IMR-90 (cell line): ENCODE measurements at regions not wholly inside any gene's neighbourhood (a gene's known extent, or its start where the extent isn't known, plus 50 kb on each side); places are given as distances from the start of the nearest gene placed in this dataset.

Experiments used
- ATAC-seq: fragments of 200-7000 bp; cut with Tn5 transposase; 2 replicates; pipeline ENCODE4 v1.9.1; 2020; ENCODE audit warnings: low read depth, mild to moderate bottlenecking, moderate library complexity
- BruUV-seq: library from RNA; stranded (reverse); fragments of 400-500 nt; replicated peaks from 2 replicates; lab custom pipeline; 2021; lab: Mats Ljungman, UMichigan
- CTCF ChIA-PET: fragments of 300-600 bp; formaldehyde crosslinking; extraction: SDS; loops from one replicate; lab custom pipeline; 2021; ENCODE audit warnings: antibody characterized with exemption; lab: Yijun Ruan, JAX
- POLR2A ChIA-PET: fragments of 300-600 bp; sonication (Branson Sonifier 250); formaldehyde crosslinking; loops from one replicate; lab custom pipeline; 2022; ENCODE audit warnings: antibody characterized with exemption; ENCODE audit not compliant: unreplicated experiment; lab: Charles Lee
- DNase-seq: peaks from one replicate; pipeline ENCODE4 v3.0.0; 2013
- H2AFZ ChIP-seq: replicated peaks from 2 replicates; pipeline ENCODE3; 2013; ENCODE audit warnings: low read length, mild to moderate bottlenecking; ENCODE audit not compliant: poor library complexity
- H2AK5ac ChIP-seq: 2 replicates; pipeline ENCODE4 v1.6.1; 2013; ENCODE audit warnings: low read depth, low read length, inconsistent platforms
- H2AK9ac ChIP-seq: replicated peaks from 2 replicates; pipeline ENCODE3; 2013; ENCODE audit warnings: mild to moderate bottlenecking, low read depth, low read length, moderate library complexity; ENCODE audit not compliant: poor library complexity
- H2BK120ac ChIP-seq: 2 replicates; pipeline ENCODE4 v1.6.1; 2013; ENCODE audit warnings: low read depth, low read length, inconsistent platforms
- H2BK15ac ChIP-seq: 3 replicates; pipeline ENCODE4 v1.6.1; 2013; ENCODE audit warnings: low read depth, low read length, inconsistent platforms
- H2BK20ac ChIP-seq: 2 replicates; pipeline ENCODE4 v1.6.1; 2013; ENCODE audit warnings: low read depth, mild to moderate bottlenecking, inconsistent platforms, low read length, moderate library complexity
- H2BK5ac ChIP-seq: 2 replicates; pipeline ENCODE4 v1.6.1; 2013; ENCODE audit warnings: mild to moderate bottlenecking, low read depth, low read length, inconsistent platforms; ENCODE audit not compliant: poor library complexity, severe bottlenecking
- H3K14ac ChIP-seq: replicated peaks from 2 replicates; pipeline ENCODE4 v1.6.1; 2013; ENCODE audit warnings: low read depth, low read length, inconsistent platforms
- H3K18ac ChIP-seq: 2 replicates; pipeline ENCODE4 v1.6.1; 2013; ENCODE audit warnings: low read depth, low read length, control low read depth
- H3K23ac ChIP-seq: 2 replicates; pipeline ENCODE4 v1.6.1; 2013; ENCODE audit warnings: low read depth, low read length, inconsistent platforms
- H3K27ac ChIP-seq: 2 replicates; pipeline ENCODE4 v1.5.1; 2013; ENCODE audit warnings: mild to moderate bottlenecking, control low read depth, low read length; ENCODE audit not compliant: insufficient read depth
- H3K27me3 ChIP-seq: 2 replicates; pipeline ENCODE4 v1.6.1; 2013; ENCODE audit warnings: low read length; ENCODE audit not compliant: control insufficient read depth, insufficient read depth
- H3K36me3 ChIP-seq: 2 replicates; pipeline ENCODE4 v1.6.1; 2013; ENCODE audit warnings: low read length, mixed read lengths; ENCODE audit not compliant: control insufficient read depth, insufficient read depth
- H3K4ac ChIP-seq: 2 replicates; pipeline ENCODE4 v1.6.1; 2013; ENCODE audit warnings: low read depth, low read length, inconsistent platforms
- H3K4me1 ChIP-seq: 2 replicates; pipeline ENCODE4 v1.6.1; 2013; ENCODE audit warnings: low read length, mixed read lengths; ENCODE audit not compliant: control insufficient read depth, insufficient read depth
- H3K4me2 ChIP-seq: 2 replicates; pipeline ENCODE4 v1.6.1; 2013; ENCODE audit warnings: low read depth, mild to moderate bottlenecking, control low read depth, low read length, moderate library complexity
- H3K4me3 ChIP-seq: 2 replicates; pipeline ENCODE4 v1.5.1; 2013; ENCODE audit warnings: low read depth, mild to moderate bottlenecking, control low read depth, low read length, moderate library complexity; ENCODE audit not compliant: insufficient read depth
- H3K56ac ChIP-seq: 2 replicates; pipeline ENCODE4 v1.6.1; 2013; ENCODE audit warnings: low read length, inconsistent platforms; ENCODE audit not compliant: insufficient read depth; ENCODE audit errors: extremely low read depth
- H3K79me1 ChIP-seq, 2 experiments: 2 replicates each; pipeline ENCODE4 v1.6.1; 2013; ENCODE audit warnings: low read length in 2 of 2, inconsistent platforms in 1 of 2, low read depth in 1 of 2
- H3K9ac ChIP-seq: 2 replicates; pipeline ENCODE4 v1.6.1; 2013; ENCODE audit warnings: low read depth, low read length, control low read depth
- H3K9me1 ChIP-seq: 2 replicates; pipeline ENCODE4 v1.6.1; 2013; ENCODE audit warnings: low read length, inconsistent platforms; ENCODE audit not compliant: insufficient read depth
- H3K9me3 ChIP-seq: 2 replicates; pipeline ENCODE4 v1.6.1; 2013; ENCODE audit warnings: low read length; ENCODE audit not compliant: control insufficient read depth, insufficient read depth
- H4K20me1 ChIP-seq: 2 replicates; pipeline ENCODE4 v1.6.1; 2013; ENCODE audit warnings: low read length, inconsistent platforms; ENCODE audit not compliant: insufficient read depth
- H4K5ac ChIP-seq: 2 replicates; pipeline ENCODE4 v1.6.1; 2013; ENCODE audit warnings: mild to moderate bottlenecking, low read depth, low read length, control low read depth
- H4K8ac ChIP-seq, 2 experiments: 2 replicates each; pipeline ENCODE4 v1.6.1; 2013; ENCODE audit warnings: low read depth in 2 of 2, low read length in 2 of 2, control low read depth in 1 of 2, inconsistent platforms in 1 of 2
- H4K91ac ChIP-seq: 2 replicates; pipeline ENCODE4 v1.6.1; 2013; ENCODE audit warnings: low read depth, low read length, inconsistent platforms; ENCODE audit not compliant: insufficient read depth
- BHLHE40 ChIP-seq: fragments of 150-350 bp; IDR thresholded peaks from 2 replicates; pipeline ENCODE4 v1.6.1; 2016; ENCODE audit warnings: mild to moderate bottlenecking, low read depth, low read length
- CEBPB ChIP-seq: IDR thresholded peaks from 2 replicates; pipeline ENCODE4 v1.6.1; 2012; ENCODE audit warnings: low read depth, low read length, improper control_type of control experiment
- CHD1 ChIP-seq: IDR thresholded peaks from 2 replicates; pipeline ENCODE4 v1.6.1; 2012; ENCODE audit warnings: low read depth, low read length, improper control_type of control experiment
- MAFK ChIP-seq: IDR thresholded peaks from 2 replicates; pipeline ENCODE4 v1.6.1; 2012; ENCODE audit warnings: low read depth, low read length, improper control_type of control experiment
- MAZ ChIP-seq: IDR thresholded peaks from 2 replicates; pipeline ENCODE4 v1.6.1; 2012; ENCODE audit warnings: low read depth, mild to moderate bottlenecking, low read length, improper control_type of control experiment, moderate library complexity, borderline replicate concordance
- NFE2L2 ChIP-seq: fragments of 150-350 bp; IDR thresholded peaks from 2 replicates; pipeline ENCODE4 v1.6.1; 2016; ENCODE audit warnings: low read depth, mild to moderate bottlenecking, low read length
- RAD21 ChIP-seq: IDR thresholded peaks from 2 replicates; pipeline ENCODE4 v1.6.1; 2012; ENCODE audit warnings: low read length, improper control_type of control experiment
- SMC3 ChIP-seq: fragments of 150-350 bp; IDR thresholded peaks from 2 replicates; pipeline ENCODE4 v1.6.1; 2016; ENCODE audit warnings: low read depth, mild to moderate bottlenecking, antibody characterized with exemption, low read length, moderate library complexity
- WGBS, 2 experiments: methylation state at CpG; one replicate each; pipeline versions ENCODE4 v1.1.5 to v1.1.7; 2013; ENCODE audit warnings: missing lambda C conversion rate in 2 of 2; ENCODE audit not compliant: insufficient read length in 1 of 2; ENCODE audit errors: extremely low coverage in 2 of 2; 5-methylcytosine and 5-hydroxymethylcytosine counted together
- dilution Hi-C: fragments of 300-500 bp; cut with HindIII; formaldehyde crosslinking; loops from one replicate; pipeline ENCODE4 v1.14.3; 2018; ENCODE audit warnings: low sequenced_read_pairs; ENCODE audit not compliant: unreplicated experiment
- in situ Hi-C: fragments of 300-500 bp; cut with MboI; formaldehyde crosslinking; loops from 3 replicates; pipeline ENCODE4 v1.14.3; 2019; ENCODE audit warnings: low sequenced_read_pairs, inconsistent platforms, mixed read lengths
- intact Hi-C: fragments of 100-400 bp; cut with micrococcal nuclease; formaldehyde crosslinking; loops from 2 replicates; pipeline ENCODE4 v1.10.0; 2022
- TF ChIP-seq, protein P1 (sequence below): fragments of 150-350 bp; IDR thresholded peaks from 2 replicates; pipeline ENCODE4 v1.6.1; 2017; ENCODE audit warnings: mild to moderate bottlenecking, antibody characterized with exemption, low read length, low read depth

- H4K20me1 ChIP-seq: no peaks in the 10 kb centered on the region
These were observed 287.1 kb upstream of the RAG2 start for GRCh38 chr11:36885154-36885553.

More at GRCh38 chr11:36885154-36885553, 287.1 kb upstream of the RAG2 start:
- 58% methylated on average over 2 of the region's 3 CpGs; no CpG with 5 or more reads in 1 of the 2 experiments for WGBS, 2 experiments
- Histone ChIP-seq H2AK9ac (no peak overlapping the region), H3K36me3 (no peaks in the 10 kb centered on the region), H3K23ac (no peak overlapping the region), H3K9me1 (no peaks in the 10 kb centered on the region), H3K4me3 (no peak overlapping the region), H2BK120ac (no peak overlapping the region), H3K79me1 (no peaks in the 10 kb centered on the region), H3K14ac (no peak overlapping the region), H2AK5ac (no peak overlapping the region), H3K18ac (no peak overlapping the region), H2BK15ac (no peak overlapping the region), H4K8ac (no peak overlapping the region), H3K4me2 (no peak overlapping the region), H3K56ac (no peak overlapping the region), H4K91ac (no peak overlapping the region), H2BK5ac (no peak overlapping the region), H3K27ac (no peak overlapping the region), H2AFZ (no peak overlapping the region), H4K5ac (no peak overlapping the region), H3K27me3 (no peaks in the 10 kb centered on the region), H3K9me3 (no peaks in the 10 kb centered on the region), H3K9ac (no peak overlapping the region), H3K4me1 (no peaks in the 10 kb centered on the region), H3K4ac (no peak overlapping the region), H2BK20ac (no peak overlapping the region)
- dilution Hi-C loops: no loop called here
- no TSS peak for BruUV-seq
- DNase-seq (no peak), ATAC-seq (no peak)
- intact Hi-C loops: no loop called here
- POLR2A ChIA-PET: no interaction called here
- CTCF ChIA-PET: no interaction called here
- TF ChIP-seq MAFK (no peak), NFE2L2 (no peak), RAD21 (no peak), SMC3 (no peak), CEBPB (no peak), MAZ (no peak), BHLHE40 (no peak), CHD1 (no peak)
- TF ChIP-seq, protein P1, sequence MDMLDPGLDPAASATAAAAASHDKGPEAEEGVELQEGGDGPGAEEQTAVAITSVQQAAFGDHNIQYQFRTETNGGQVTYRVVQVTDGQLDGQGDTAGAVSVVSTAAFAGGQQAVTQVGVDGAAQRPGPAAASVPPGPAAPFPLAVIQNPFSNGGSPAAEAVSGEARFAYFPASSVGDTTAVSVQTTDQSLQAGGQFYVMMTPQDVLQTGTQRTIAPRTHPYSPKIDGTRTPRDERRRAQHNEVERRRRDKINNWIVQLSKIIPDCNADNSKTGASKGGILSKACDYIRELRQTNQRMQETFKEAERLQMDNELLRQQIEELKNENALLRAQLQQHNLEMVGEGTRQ: no peak
- in situ Hi-C loops: no loop called here
